OCI-LY7 (cell line): ENCODE measurements at regions not wholly inside any gene's neighbourhood (a gene's known extent, or its start where the extent isn't known, plus 50 kb on each side); places are given as distances from the start of the nearest gene placed in this dataset.

ENCODE experiments used
- BruUV-seq: library from RNA; stranded (reverse); fragments of 400-500 nt; replicated peaks from 2 replicates; lab custom pipeline; 2021; lab: Mats Ljungman, UMichigan
- CTCF ChIA-PET: fragments of 300-600 bp; sonication (Branson Sonifier 250); formaldehyde crosslinking; loops from one replicate; lab custom pipeline; 2022; ENCODE audit warnings: antibody characterized with exemption; ENCODE audit not compliant: unreplicated experiment; lab: Charles Lee
- POLR2A ChIA-PET: fragments of 300-600 bp; sonication (Branson Sonifier 250); formaldehyde crosslinking; loops from one replicate; lab custom pipeline; 2022; ENCODE audit warnings: antibody characterized with exemption; lab: Charles Lee
- DNase-seq: peaks from one replicate; pipeline ENCODE4 v3.0.0-alpha.2; 2015; ENCODE audit warnings: low spot score
- H2AFZ ChIP-seq: fragments of 200-600 bp; sonication (generic), shearing (Covaris generic); 2 replicates; pipeline ENCODE4 v1.6.1; 2014; ENCODE audit warnings: mild to moderate bottlenecking, antibody characterized with exemption, low read length, moderate library complexity
- H3K27ac ChIP-seq: fragments of 200-600 bp; sonication (generic); 2 replicates; pipeline ENCODE4 v1.5.1; 2014; ENCODE audit warnings: mixed run types, low read depth, mild to moderate bottlenecking, moderate library complexity, low read length, inconsistent platforms; ENCODE audit not compliant: poor library complexity, severe bottlenecking
- H3K36me3 ChIP-seq: fragments of 200-600 bp; sonication (generic); 2 replicates; pipeline ENCODE4 v1.6.1; 2014; ENCODE audit warnings: mild to moderate bottlenecking, antibody characterized with exemption, low read length, moderate library complexity, mixed read lengths; ENCODE audit not compliant: insufficient read depth
- H3K4me1 ChIP-seq: fragments of 200-600 bp; sonication (generic); 2 replicates; pipeline ENCODE4 v1.5.1; 2014; ENCODE audit warnings: mild to moderate bottlenecking, low read length; ENCODE audit not compliant: insufficient read depth, poor library complexity, severe bottlenecking
- H3K4me2 ChIP-seq: fragments of 200-600 bp; sonication (generic); 2 replicates; pipeline ENCODE4 v1.6.1; 2014; ENCODE audit warnings: mild to moderate bottlenecking, low read length
- H3K4me3 ChIP-seq: fragments of 200-600 bp; sonication (generic); 2 replicates; pipeline ENCODE4 v1.5.1; 2014; ENCODE audit warnings: mild to moderate bottlenecking, low read depth, low read length; ENCODE audit not compliant: poor library complexity, severe bottlenecking
- H3K79me2 ChIP-seq: fragments of 200-600 bp; sonication (generic); 2 replicates; pipeline ENCODE4 v1.6.1; 2016; ENCODE audit warnings: low read depth, mild to moderate bottlenecking, low read length, moderate library complexity, mixed read lengths; ENCODE audit not compliant: insufficient read depth
- H3K9me2 ChIP-seq: fragments of 200-600 bp; sonication (generic); 2 replicates; pipeline ENCODE4 v1.6.1; 2016; ENCODE audit warnings: mild to moderate bottlenecking, low read length, mixed read lengths; ENCODE audit not compliant: insufficient read depth
- H3K9me3 ChIP-seq: fragments of 200-600 bp; sonication (generic); 2 replicates; pipeline ENCODE4 v1.6.1; 2014; ENCODE audit warnings: mild to moderate bottlenecking, mixed run types, low read length, mixed read lengths
- H4K20me1 ChIP-seq: fragments of 200-600 bp; sonication (generic); 2 replicates; pipeline ENCODE4 v1.6.1; 2014; ENCODE audit warnings: mild to moderate bottlenecking, antibody characterized with exemption, low read length, moderate library complexity, mixed read lengths; ENCODE audit not compliant: insufficient read depth
- EZH2phosphoT487 ChIP-seq: fragments of 200-600 bp; sonication (generic); IDR thresholded peaks from 2 replicates; pipeline ENCODE4 v1.6.1; 2018; ENCODE audit warnings: low read depth, borderline replicate concordance, mild to moderate bottlenecking, mixed run types, antibody characterized with exemption, low read length, moderate library complexity, mixed read lengths
- intact Hi-C: fragments of 100-400 bp; cut with micrococcal nuclease; formaldehyde crosslinking; loops from one replicate; pipeline ENCODE4 v1.10.0; 2022; ENCODE audit not compliant: unreplicated experiment
- TF ChIP-seq, protein P1 (sequence below): fragments of 200-600 bp; sonication (generic); conservative IDR thresholded peaks from 2 replicates; pipeline ENCODE4 v1.5.1; 2014; ENCODE audit warnings: mild to moderate bottlenecking, antibody characterized with exemption, low read length, moderate library complexity, mixed read lengths

DNA sequence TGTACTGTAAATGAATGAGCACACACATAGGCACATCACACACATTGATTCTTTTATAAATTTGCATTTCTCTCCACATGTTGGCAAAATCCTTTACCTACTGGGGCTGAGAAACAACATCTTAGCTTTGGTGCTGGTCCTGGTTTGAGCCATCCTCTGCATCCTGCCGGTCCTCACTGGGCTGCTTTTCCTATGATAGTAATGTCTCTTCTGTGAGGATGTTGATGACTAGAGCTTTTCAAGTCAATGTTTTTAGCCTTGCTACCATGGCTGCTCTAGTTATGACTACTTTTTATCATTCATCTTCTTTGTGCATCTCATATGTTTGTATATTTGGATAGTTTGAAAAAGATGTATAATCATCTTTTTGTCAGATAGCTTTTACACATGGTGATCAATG, 280.4 kb upstream of the CD180 start:
- Histone ChIP-seq H4K20me1 (no peaks in the 10 kb centered on the region), H3K27ac (no peak overlapping the region), H3K4me2 (no peak overlapping the region), H3K9me3 (no peaks in the 10 kb centered on the region), H3K9me2 (no peaks in the 10 kb centered on the region), H3K79me2 (no peaks in the 10 kb centered on the region), H2AFZ (no peak overlapping the region), H3K4me3 (no peak overlapping the region), H3K36me3 (no peaks in the 10 kb centered on the region), H3K4me1 (no peaks in the 10 kb centered on the region)
- ChIA-PET CTCF (no interaction called here), POLR2A (no interaction called here)
- BruUV-seq: no TSS peak
- no peak for DNase-seq
- intact Hi-C loops: no loop called here
- TF ChIP-seq EZH2phosphoT487: no peak
- TF ChIP-seq, protein P1, sequence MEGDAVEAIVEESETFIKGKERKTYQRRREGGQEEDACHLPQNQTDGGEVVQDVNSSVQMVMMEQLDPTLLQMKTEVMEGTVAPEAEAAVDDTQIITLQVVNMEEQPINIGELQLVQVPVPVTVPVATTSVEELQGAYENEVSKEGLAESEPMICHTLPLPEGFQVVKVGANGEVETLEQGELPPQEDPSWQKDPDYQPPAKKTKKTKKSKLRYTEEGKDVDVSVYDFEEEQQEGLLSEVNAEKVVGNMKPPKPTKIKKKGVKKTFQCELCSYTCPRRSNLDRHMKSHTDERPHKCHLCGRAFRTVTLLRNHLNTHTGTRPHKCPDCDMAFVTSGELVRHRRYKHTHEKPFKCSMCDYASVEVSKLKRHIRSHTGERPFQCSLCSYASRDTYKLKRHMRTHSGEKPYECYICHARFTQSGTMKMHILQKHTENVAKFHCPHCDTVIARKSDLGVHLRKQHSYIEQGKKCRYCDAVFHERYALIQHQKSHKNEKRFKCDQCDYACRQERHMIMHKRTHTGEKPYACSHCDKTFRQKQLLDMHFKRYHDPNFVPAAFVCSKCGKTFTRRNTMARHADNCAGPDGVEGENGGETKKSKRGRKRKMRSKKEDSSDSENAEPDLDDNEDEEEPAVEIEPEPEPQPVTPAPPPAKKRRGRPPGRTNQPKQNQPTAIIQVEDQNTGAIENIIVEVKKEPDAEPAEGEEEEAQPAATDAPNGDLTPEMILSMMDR: no peak

DNA sequence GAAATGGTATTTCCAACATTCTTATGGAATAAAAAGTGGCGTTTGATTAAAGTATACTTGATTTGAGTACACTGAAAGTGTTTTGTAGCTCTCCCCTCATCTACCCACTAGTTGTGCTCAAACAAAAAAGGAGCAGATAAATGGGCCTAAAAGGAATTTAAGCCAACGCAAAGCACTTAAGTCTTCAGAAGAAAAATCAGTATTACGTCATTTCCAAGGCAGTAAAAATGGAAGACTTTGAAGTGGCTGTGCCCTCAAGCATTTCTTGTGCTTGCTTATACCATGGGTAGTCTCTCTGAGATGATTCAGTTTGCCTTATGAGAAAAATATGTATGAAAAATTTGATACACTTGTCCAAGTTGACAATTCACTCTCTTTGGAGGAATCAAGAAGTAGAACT, 279.9 kb upstream of the CD180 start:
- H3K9me3 ChIP-seq: no peaks in the 10 kb centered on the region
- no peak overlapping the region for H2AFZ ChIP-seq
- H3K36me3 ChIP-seq: no peaks in the 10 kb centered on the region
- H3K27ac ChIP-seq: no peak overlapping the region
- H3K79me2 ChIP-seq: no peaks in the 10 kb centered on the region
- ChIA-PET POLR2A (no interaction called here), CTCF (no interaction called here)
- no TSS peak for BruUV-seq
- no peak for TF ChIP-seq EZH2phosphoT487
- TF ChIP-seq, protein P1: no peak
- intact Hi-C loops: no loop called here
- no peaks in the 10 kb centered on the region for H3K4me1 ChIP-seq
- no peak overlapping the region for H3K4me2 ChIP-seq
- H3K4me3 ChIP-seq: no peak overlapping the region
- H4K20me1 ChIP-seq: no peaks in the 10 kb centered on the region
- DNase-seq: no peak
- no peaks in the 10 kb centered on the region for H3K9me2 ChIP-seq

DNA sequence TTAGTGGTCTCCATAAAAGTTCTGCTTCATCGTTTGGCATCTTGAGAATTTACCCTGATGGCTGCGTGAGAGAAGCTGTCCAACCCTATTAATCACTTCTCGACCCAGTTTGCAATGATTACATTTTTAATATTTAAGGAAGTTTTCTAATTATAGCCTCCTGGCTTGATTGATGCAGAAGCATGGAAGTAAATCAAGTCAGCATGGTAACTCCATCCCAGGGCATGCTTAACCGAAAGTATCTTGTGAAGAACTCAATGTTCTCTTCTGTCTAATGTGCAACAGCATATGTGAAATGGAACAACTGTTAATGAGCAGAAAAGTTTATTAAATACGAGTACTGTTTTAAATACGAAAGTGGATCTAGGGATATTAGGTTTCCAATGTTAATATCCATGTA, 278.9 kb upstream of the CD180 start:
- DNase-seq: no peak
- BruUV-seq: no TSS peak
- Histone ChIP-seq H3K9me2 (no peaks in the 10 kb centered on the region), H2AFZ (no peak overlapping the region), H3K36me3 (no peaks in the 10 kb centered on the region), H3K27ac (no peak overlapping the region), H3K4me2 (no peak overlapping the region), H3K4me1 (no peaks in the 10 kb centered on the region), H4K20me1 (no peaks in the 10 kb centered on the region), H3K79me2 (no peaks in the 10 kb centered on the region), H3K9me3 (no peaks in the 10 kb centered on the region), H3K4me3 (no peak overlapping the region)
- TF ChIP-seq, protein P1: no peak
- TF ChIP-seq EZH2phosphoT487: no peak
- intact Hi-C loops: loop anchor here (2.0 kb wide), 1 partner anchor 33 kb away; no protein-coding TSS in a partner anchor
- CTCF ChIA-PET: no interaction called here
- POLR2A ChIA-PET: interaction anchor here (0.7 kb wide), 1 partner anchor 579 kb away, joined by 4 read pairs; no protein-coding TSS in a partner anchor
